Vagina (tissue), 2 donors: ENCODE measurements at regions not wholly inside any gene's neighbourhood (a gene's known extent, or its start where the extent isn't known, plus 50 kb on each side); places are given as distances from the start of the nearest gene placed in this dataset.

Source experiments
- CTCF ChIP-seq, 3 experiments: fragments of 450-650 bp in 2 of 3; fragments of 200-600 bp in 1 of 3; sonication (generic) in 1 of 3; IDR thresholded peaks; one replicate each; pipeline ENCODE4 v1.5.1; 2017 to 2019; ENCODE audit warnings: antibody characterized with exemption in 3 of 3, mild to moderate bottlenecking in 2 of 3, moderate library complexity in 2 of 3
- POLR2A ChIP-seq, 2 donors: fragments of 450-650 bp; IDR thresholded peaks; one replicate each; pipeline ENCODE4 v1.6.1; 2017; ENCODE audit warnings: antibody characterized with exemption in 2 of 2, mild to moderate bottlenecking in 2 of 2, moderate library complexity in 2 of 2

GRCh38 chr6:140747114-140747513, 1372.7 kb upstream of the CITED2 start:
- TF ChIP-seq POLR2A (IDR thresholded peaks at IDR 0.05) (no peak), CTCF (IDR thresholded peaks at IDR 0.05) (no peak)
